Upper lobe of left lung (tissue), 6 donors: ENCODE measurements at regions not wholly inside any gene's neighbourhood (a gene's known extent, or its start where the extent isn't known, plus 50 kb on each side); places are given as distances from the start of the nearest gene placed in this dataset.

Experiments used
- ATAC-seq, 2 donors: fragments of 200-7000 bp; cut with Tn5 transposase; one replicate each; pipeline ENCODE4 v1.9.1; 2022; ENCODE audit warnings: mild to moderate bottlenecking in 2 of 2, moderate library complexity in 2 of 2; ENCODE audit not compliant: low FRiP score in 2 of 2
- DNase-seq, 2 donors: peaks; one replicate each; pipeline ENCODE4 v3.0.0-alpha.2; 2019 to 2020
- H3K27ac ChIP-seq, 4 donors: fragments of 200-600 bp; sonication (generic); one replicate each; pipeline ENCODE4 v1.5.1; 2016 to 2019
- H3K27me3 ChIP-seq, 4 donors: fragments of 200-600 bp; sonication (generic); one replicate each; pipeline ENCODE4 v1.5.1; 2017 to 2019
- H3K36me3 ChIP-seq, 4 donors: fragments of 200-600 bp; sonication (generic); one replicate each; pipeline ENCODE4 v1.5.1; 2016 to 2019
- H3K4me1 ChIP-seq, 4 donors: fragments of 200-600 bp; sonication (generic); one replicate each; pipeline ENCODE4 v1.5.1; 2018 to 2019
- H3K4me3 ChIP-seq, 4 donors: fragments of 200-600 bp; sonication (generic); one replicate each; pipeline ENCODE4 v1.5.1; 2017 to 2019; ENCODE audit warnings: mild to moderate bottlenecking in 2 of 4, moderate library complexity in 1 of 4
- H3K9me3 ChIP-seq, 4 donors: fragments of 200-600 bp; sonication (generic); one replicate each; pipeline ENCODE4 v1.5.1; 2018 to 2019
- CTCF ChIP-seq, 6 experiments: fragments of 450-650 bp in 4 of 6; fragments of 200-600 bp in 2 of 6; sonication (generic) in 2 of 6; IDR thresholded peaks; one replicate each; pipeline ENCODE4 v1.5.1; 2016 to 2019; ENCODE audit warnings: antibody characterized with exemption in 6 of 6
- EP300 ChIP-seq, 4 donors: sonication (generic); formaldehyde crosslinking; IDR thresholded peaks; one replicate each; pipeline ENCODE4 v1.5.1; 2017; ENCODE audit warnings: antibody characterized with exemption in 4 of 4, control low read depth in 2 of 4
- POLR2A ChIP-seq, 4 donors: fragments of 450-650 bp; IDR thresholded peaks; one replicate each; pipeline ENCODE4 v1.5.1; 2016 to 2017; ENCODE audit warnings: antibody characterized with exemption in 4 of 4, mild to moderate bottlenecking in 2 of 4
- POLR2AphosphoS5 ChIP-seq, 2 donors: sonication (generic); formaldehyde crosslinking; IDR thresholded peaks; one replicate each; pipeline ENCODE4 v1.5.1; 2017; ENCODE audit warnings: antibody characterized with exemption in 2 of 2
- WGBS, 2 donors: methylation state at CpG; one replicate each; pipeline ENCODE4 v1.1.5; 2017 to 2018; 5-methylcytosine and 5-hydroxymethylcytosine counted together
- donor health status: DM: no; HTN: no; CAD: no; lungs with moderate emphysema.
- donor health status: DM: no; HTN: yes; CAD: no; lungs with severe emphysema.

DNA sequence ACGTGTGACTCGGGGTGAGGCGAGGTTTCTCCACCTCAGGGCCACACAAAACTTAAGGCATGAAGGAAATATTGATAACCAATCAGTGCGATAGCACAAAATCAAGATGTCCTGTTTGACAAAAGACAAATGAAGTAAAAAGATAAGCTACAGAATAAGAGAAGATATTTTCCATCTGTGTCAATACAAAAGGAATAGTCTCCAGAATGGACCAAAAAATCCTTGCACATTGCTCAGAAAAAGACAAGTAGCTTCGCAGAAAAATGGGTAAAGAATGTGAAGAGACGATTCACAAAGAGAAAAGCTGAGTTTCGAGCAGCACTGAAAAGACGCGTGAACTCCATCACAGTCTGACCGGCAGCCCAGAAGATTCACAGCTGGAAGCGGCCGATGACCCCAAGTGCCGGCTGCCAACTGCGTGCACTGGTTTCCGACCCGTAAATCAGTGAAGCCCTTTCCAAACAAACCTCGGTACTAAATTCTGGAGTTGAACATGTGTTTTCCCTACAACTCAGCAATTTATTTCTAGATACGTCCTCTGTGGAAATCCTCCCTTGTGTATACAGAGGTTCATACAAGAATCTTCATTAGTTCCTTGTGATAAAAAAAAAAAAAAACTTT is 308.4 kb downstream of the BRD1 start:
- Histone ChIP-seq H3K27ac (no peak overlapping the region), H3K27me3 (no peaks in the 10 kb centered on the region), H3K4me1 (peaks cover 0 to 5% (median 2%) of the 10 kb centered on the region in 4 donors), H3K9me3 (peaks cover 0 to 5% (median 0%) of the 10 kb centered on the region in 4 donors), H3K4me3 (no peak overlapping the region), H3K36me3 (no peaks in the 10 kb centered on the region)
- DNase-seq (no peak), ATAC-seq (no peak)
- TF ChIP-seq EP300 (IDR thresholded peaks at IDR 0.05) (no peak), POLR2AphosphoS5 (IDR thresholded peaks at IDR 0.05) (no peak), POLR2A (IDR thresholded peaks at IDR 0.05) (no peak), CTCF (IDR thresholded peaks at IDR 0.05) (no peak)
- 73 to 88% methylated on average over 18 of the region's 18 CpGs for WGBS, 2 donors

DNA sequence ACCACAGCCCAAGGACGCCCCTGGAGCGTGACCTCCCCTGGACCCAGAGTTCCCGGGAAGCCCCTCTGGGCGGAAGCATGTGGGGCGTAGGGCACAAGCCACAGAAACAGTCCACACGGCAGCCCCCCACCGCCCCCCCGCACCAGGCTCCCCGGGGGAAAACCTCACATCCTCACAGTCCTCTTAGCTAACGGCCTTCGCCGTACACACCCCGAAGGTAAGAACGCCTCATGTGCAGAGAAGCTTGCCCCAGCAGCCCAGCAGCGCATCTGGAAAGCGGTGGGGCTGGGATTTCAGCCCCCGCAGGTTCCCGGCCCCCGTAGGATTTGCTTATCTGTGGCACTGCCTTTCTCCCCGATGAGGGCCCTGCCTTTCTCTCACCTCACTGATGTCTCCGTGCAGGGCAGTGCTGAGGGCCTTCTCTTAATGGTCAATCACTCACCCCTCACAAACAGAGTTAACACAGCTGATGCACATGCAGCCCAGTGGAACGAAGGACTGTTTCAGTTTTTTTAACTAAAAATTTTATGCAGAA is 309.2 kb downstream of the BRD1 start:
- Histone ChIP-seq H3K9me3 (peaks cover 0 to 5% (median 0%) of the 10 kb centered on the region in 4 donors), H3K4me1 (no peaks in the 10 kb centered on the region), H3K4me3 (no peak overlapping the region), H3K27me3 (no peaks in the 10 kb centered on the region), H3K36me3 (no peaks in the 10 kb centered on the region), H3K27ac (no peak overlapping the region)
- no peak for TF ChIP-seq POLR2AphosphoS5 (IDR thresholded peaks at IDR 0.05)
- no peak for TF ChIP-seq POLR2A (IDR thresholded peaks at IDR 0.05)
- no peak for TF ChIP-seq EP300 (IDR thresholded peaks at IDR 0.05)
- no peak for TF ChIP-seq CTCF (IDR thresholded peaks at IDR 0.05)
- ATAC-seq (no peak), DNase-seq (no peak)
- WGBS, 2 donors: 76 to 81% methylated on average over 15 to 22 of the region's 22 CpGs

DNA sequence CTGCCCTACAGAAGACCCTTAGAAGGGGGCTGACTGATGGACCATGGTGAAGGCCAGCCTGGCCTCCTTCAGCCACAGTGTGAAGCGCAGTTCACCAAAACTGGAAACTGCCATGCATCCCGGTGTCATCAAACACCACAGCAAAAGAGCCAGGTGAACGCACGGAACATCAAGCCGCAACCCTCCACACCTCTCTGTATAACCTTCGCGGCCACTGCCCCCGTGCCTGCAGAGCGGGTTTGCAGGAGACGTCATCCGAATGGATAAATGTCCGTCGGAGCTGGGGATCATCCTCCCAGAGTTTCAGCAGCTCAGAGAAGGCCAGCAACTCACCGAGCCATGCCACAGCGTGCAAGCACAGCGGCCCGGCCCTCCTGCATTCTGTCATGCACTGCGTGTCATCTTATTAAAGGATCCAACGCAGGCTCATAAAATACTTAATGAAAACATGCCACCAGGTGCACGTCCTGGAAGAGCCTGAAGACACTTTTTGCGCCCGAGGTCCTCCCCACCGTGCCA is 309.9 kb downstream of the BRD1 start:
- Histone ChIP-seq H3K4me3 (no peak overlapping the region), H3K4me1 (no peaks in the 10 kb centered on the region), H3K27ac (no peak overlapping the region), H3K36me3 (no peaks in the 10 kb centered on the region), H3K9me3 (peaks cover 0 to 5% (median 0%) of the 10 kb centered on the region in 4 donors), H3K27me3 (no peaks in the 10 kb centered on the region)
- TF ChIP-seq POLR2AphosphoS5 (IDR thresholded peaks at IDR 0.05) (no peak), CTCF (IDR thresholded peaks at IDR 0.05) (no peak), POLR2A (IDR thresholded peaks at IDR 0.05) (no peak), EP300 (IDR thresholded peaks at IDR 0.05) (no peak)
- WGBS, 2 donors: 85 to 92% methylated on average over 23 of the region's 23 CpGs
- DNase-seq (no peak), ATAC-seq (no peak)

- no peak for TF ChIP-seq POLR2AphosphoS5 (IDR thresholded peaks at IDR 0.05)
- no peak for TF ChIP-seq CTCF (IDR thresholded peaks at IDR 0.05)
- no peak for TF ChIP-seq POLR2A (IDR thresholded peaks at IDR 0.05)
- no peak for TF ChIP-seq EP300 (IDR thresholded peaks at IDR 0.05)
- H3K36me3 ChIP-seq: no peaks in the 10 kb centered on the region
- H3K27me3 ChIP-seq: no peaks in the 10 kb centered on the region
- peaks cover 0 to 5% (median 0%) of the 10 kb centered on the region in 4 donors for H3K9me3 ChIP-seq
- ATAC-seq (no peak), DNase-seq (no peak)
- H3K4me1 ChIP-seq: peaks cover 0 to 2% (median 0%) of the 10 kb centered on the region in 4 donors
- no peak overlapping the region for H3K27ac ChIP-seq
- H3K4me3 ChIP-seq: no peak overlapping the region
- 88 to 94% methylated on average over 16 of the region's 16 CpGs for WGBS, 2 donors
Measured at GRCh38 chr22:49517211-49517610, 310.5 kb downstream of the BRD1 start.
